Adrenal gland (tissue), 5 donors: ENCODE measurements at regions not wholly inside any gene's neighbourhood (a gene's known extent, or its start where the extent isn't known, plus 50 kb on each side); places are given as distances from the start of the nearest gene placed in this dataset.

ENCODE experiments used
- CTCF ChIP-seq, 6 experiments: fragments of 450-650 bp in 4 of 6; fragments of 200-600 bp in 2 of 6; sonication (generic) in 1 of 6; IDR thresholded peaks; 1 replicate in 5 of 6; 2 replicates in 1 of 6; pipeline versions ENCODE4 v1.5.1 to v1.8.0; 2016 to 2021; ENCODE audit warnings: antibody characterized with exemption in 6 of 6, mild to moderate bottlenecking in 2 of 6, moderate library complexity in 1 of 6
- POLR2A ChIP-seq, 2 donors: fragments of 450-650 bp; IDR thresholded peaks; one replicate each; pipeline ENCODE4 v1.6.1; 2017; ENCODE audit warnings: antibody characterized with exemption in 2 of 2, mild to moderate bottlenecking in 2 of 2, moderate library complexity in 1 of 2
- donor health status: DM: no; HTN: no; CAD: no.

GRCh38 chr3:166734734-166735133 lies 645.4 kb downstream of the ZBBX start:
- TF ChIP-seq CTCF (IDR thresholded peaks at IDR 0.05) (no peak), POLR2A (IDR thresholded peaks at IDR 0.05) (no peak)
